MM.1S (cell line): ENCODE measurements at regions not wholly inside any gene's neighbourhood (a gene's known extent, or its start where the extent isn't known, plus 50 kb on each side); places are given as distances from the start of the nearest gene placed in this dataset.

Source experiments
- DNase-seq: peaks from one replicate; pipeline ENCODE4 v3.0.0-alpha.2; 2015
- H2AFZ ChIP-seq: fragments of 300-600 bp; sonication (generic); 2 replicates; pipeline ENCODE4 v1.6.0; 2016; ENCODE audit warnings: antibody characterized with exemption, low read length
- H3F3A ChIP-seq: fragments of 300-600 bp; sonication (generic); 2 replicates; pipeline ENCODE4 v1.6.1; 2016; ENCODE audit warnings: mild to moderate bottlenecking, antibody characterized with exemption, low read length, moderate library complexity, mixed read lengths; ENCODE audit not compliant: insufficient read depth
- H3K27ac ChIP-seq: fragments of 300-600 bp; sonication (generic); 2 replicates; pipeline ENCODE4 v1.5.1; 2016; ENCODE audit warnings: mild to moderate bottlenecking, low read length
- H3K27me3 ChIP-seq: fragments of 300-600 bp; sonication (generic); replicated peaks from 2 replicates; pipeline ENCODE4 v1.6.0; 2016; ENCODE audit warnings: low read length; ENCODE audit not compliant: insufficient read depth
- H3K36me3 ChIP-seq: fragments of 300-600 bp; sonication (generic); replicated peaks from 2 replicates; pipeline ENCODE4 v1.6.1; 2016; ENCODE audit warnings: mild to moderate bottlenecking, low read length, mixed read lengths; ENCODE audit not compliant: insufficient read depth
- H3K4me1 ChIP-seq: fragments of 300-600 bp; sonication (generic); 2 replicates; pipeline ENCODE4 v1.6.1; 2016; ENCODE audit warnings: low read length, mixed read lengths
- H3K4me2 ChIP-seq: fragments of 300-600 bp; sonication (generic); 2 replicates; pipeline ENCODE4 v1.6.0; 2016; ENCODE audit warnings: low read depth, low read length
- H3K4me3 ChIP-seq: fragments of 300-600 bp; sonication (generic); 2 replicates; pipeline ENCODE4 v1.5.1; 2016; ENCODE audit warnings: low read length, mixed read lengths
- H3K79me2 ChIP-seq: fragments of 300-600 bp; sonication (generic); 2 replicates; pipeline ENCODE4 v1.6.1; 2016; ENCODE audit warnings: mixed run types, low read length, mixed read lengths
- H3K9ac ChIP-seq: fragments of 300-600 bp; sonication (generic); 2 replicates; pipeline ENCODE4 v1.6.1; 2016; ENCODE audit warnings: low read length, mixed read lengths
- H3K9me2 ChIP-seq: fragments of 300-600 bp; sonication (generic); replicated peaks from 2 replicates; pipeline ENCODE4 v1.6.1; 2016; ENCODE audit warnings: mild to moderate bottlenecking, low read length, mixed read lengths; ENCODE audit not compliant: insufficient read depth
- H3K9me3 ChIP-seq: fragments of 300-600 bp; sonication (generic); replicated peaks from 2 replicates; pipeline ENCODE4 v1.6.1; 2016; ENCODE audit warnings: mild to moderate bottlenecking, low read length, mixed read lengths; ENCODE audit not compliant: insufficient read depth
- H4K20me1 ChIP-seq: fragments of 300-600 bp; sonication (generic); 2 replicates; pipeline ENCODE4 v1.6.1; 2016; ENCODE audit warnings: mild to moderate bottlenecking, low read length, moderate library complexity, mixed read lengths; ENCODE audit not compliant: insufficient read depth
- EZH2 ChIP-seq: fragments of 300-600 bp; sonication (generic); optimal IDR thresholded peaks from 2 replicates; pipeline ENCODE3; 2017; ENCODE audit warnings: low read depth, mild to moderate bottlenecking, antibody characterized with exemption, low read length, mixed read lengths
- EZH2phosphoT487 ChIP-seq: fragments of 300-600 bp; sonication (generic); IDR thresholded peaks from 2 replicates; pipeline ENCODE4 v1.6.1; 2018; ENCODE audit warnings: antibody characterized with exemption, low read length
- TF ChIP-seq, protein P1 (sequence below): fragments of 300-600 bp; sonication (generic); IDR thresholded peaks from 2 replicates; pipeline ENCODE4 v1.5.1; 2016; ENCODE audit warnings: antibody characterized with exemption, low read length, mixed read lengths

- no peak for DNase-seq
- Histone ChIP-seq H3K9me3 (no peaks in the 10 kb centered on the region), H3K27ac (no peak overlapping the region), H3K4me3 (no peak overlapping the region), H3K4me2 (no peak overlapping the region), H3K9me2 (no peaks in the 10 kb centered on the region), H3K27me3 (no peaks in the 10 kb centered on the region), H3K4me1 (no peaks in the 10 kb centered on the region), H4K20me1 (no peaks in the 10 kb centered on the region), H3F3A (no peaks in the 10 kb centered on the region), H2AFZ (no peak overlapping the region), H3K79me2 (no peaks in the 10 kb centered on the region), H3K9ac (no peak overlapping the region), H3K36me3 (no peaks in the 10 kb centered on the region)
- no peak for TF ChIP-seq EZH2phosphoT487
- no peak for TF ChIP-seq EZH2
- TF ChIP-seq, protein P1, sequence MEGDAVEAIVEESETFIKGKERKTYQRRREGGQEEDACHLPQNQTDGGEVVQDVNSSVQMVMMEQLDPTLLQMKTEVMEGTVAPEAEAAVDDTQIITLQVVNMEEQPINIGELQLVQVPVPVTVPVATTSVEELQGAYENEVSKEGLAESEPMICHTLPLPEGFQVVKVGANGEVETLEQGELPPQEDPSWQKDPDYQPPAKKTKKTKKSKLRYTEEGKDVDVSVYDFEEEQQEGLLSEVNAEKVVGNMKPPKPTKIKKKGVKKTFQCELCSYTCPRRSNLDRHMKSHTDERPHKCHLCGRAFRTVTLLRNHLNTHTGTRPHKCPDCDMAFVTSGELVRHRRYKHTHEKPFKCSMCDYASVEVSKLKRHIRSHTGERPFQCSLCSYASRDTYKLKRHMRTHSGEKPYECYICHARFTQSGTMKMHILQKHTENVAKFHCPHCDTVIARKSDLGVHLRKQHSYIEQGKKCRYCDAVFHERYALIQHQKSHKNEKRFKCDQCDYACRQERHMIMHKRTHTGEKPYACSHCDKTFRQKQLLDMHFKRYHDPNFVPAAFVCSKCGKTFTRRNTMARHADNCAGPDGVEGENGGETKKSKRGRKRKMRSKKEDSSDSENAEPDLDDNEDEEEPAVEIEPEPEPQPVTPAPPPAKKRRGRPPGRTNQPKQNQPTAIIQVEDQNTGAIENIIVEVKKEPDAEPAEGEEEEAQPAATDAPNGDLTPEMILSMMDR, result no peak
Measured at GRCh38 chr2:215668378-215668775, 232.5 kb upstream of the FN1 start.

GRCh38 chr2:215667585-215668377, 231.9 kb upstream of the FN1 start:
- H3K9ac ChIP-seq, result no peak overlapping the region
- no peaks in the 10 kb centered on the region for H4K20me1 ChIP-seq
- no peaks in the 10 kb centered on the region for H3K36me3 ChIP-seq
- H3K4me2 ChIP-seq, result no peak overlapping the region
- no peaks in the 10 kb centered on the region for H3K9me3 ChIP-seq
- H3K27me3 ChIP-seq, result no peaks in the 10 kb centered on the region
- H3K4me1 ChIP-seq, result no peaks in the 10 kb centered on the region
- H3K4me3 ChIP-seq, result no peak overlapping the region
- no peaks in the 10 kb centered on the region for H3K79me2 ChIP-seq
- no peak for TF ChIP-seq EZH2
- TF ChIP-seq, protein P1, result no peak
- no peak for TF ChIP-seq EZH2phosphoT487
- H3K9me2 ChIP-seq, result no peaks in the 10 kb centered on the region
- no peak overlapping the region for H3K27ac ChIP-seq
- no peak overlapping the region for H2AFZ ChIP-seq
- no peaks in the 10 kb centered on the region for H3F3A ChIP-seq
- DNase-seq, result no peak

DNA sequence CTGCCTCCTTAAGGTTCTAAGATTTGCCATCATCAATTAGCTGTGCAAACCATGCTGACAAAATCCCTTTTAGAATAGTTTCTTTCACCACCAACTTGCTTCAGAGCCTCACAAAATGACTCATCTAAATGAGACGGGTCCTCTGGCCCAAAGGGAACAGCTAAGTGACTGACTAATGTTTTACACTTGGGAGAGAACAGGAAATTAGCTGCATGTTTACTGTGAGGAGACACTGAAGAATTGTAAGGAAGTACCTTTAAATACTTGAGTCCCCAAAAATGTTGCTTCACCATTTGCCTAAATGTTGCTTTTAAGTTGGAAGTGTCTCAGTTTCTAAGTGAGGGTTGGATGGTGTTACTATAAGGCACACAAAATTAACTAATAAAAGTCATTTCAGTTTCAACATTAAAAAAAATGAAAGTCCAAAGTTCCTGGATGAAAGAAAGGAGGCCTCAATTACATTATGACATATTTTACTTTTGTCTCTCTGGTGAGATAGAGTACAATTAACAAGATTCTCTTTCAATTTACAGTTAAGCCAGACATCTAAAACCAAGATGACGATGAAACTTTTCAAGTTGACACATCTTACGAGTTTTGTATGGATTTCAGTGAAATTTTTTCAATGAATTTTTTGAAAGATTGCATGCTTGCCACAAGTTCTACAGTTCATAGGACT, 229.1 kb upstream of the FN1 start:
- TF ChIP-seq EZH2, result no peak
- H3K79me2 ChIP-seq, result no peaks in the 10 kb centered on the region
- H3K9me3 ChIP-seq, result no peaks in the 10 kb centered on the region
- H3K4me1 ChIP-seq, result no peaks in the 10 kb centered on the region
- H2AFZ ChIP-seq, result no peak overlapping the region
- no peaks in the 10 kb centered on the region for H3K9me2 ChIP-seq
- no peaks in the 10 kb centered on the region for H3K27me3 ChIP-seq
- H3K4me3 ChIP-seq, result no peak overlapping the region
- H3K36me3 ChIP-seq, result no peaks in the 10 kb centered on the region
- no peak overlapping the region for H3K27ac ChIP-seq
- no peaks in the 10 kb centered on the region for H3F3A ChIP-seq
- H3K4me2 ChIP-seq, result no peak overlapping the region
- H3K9ac ChIP-seq, result no peak overlapping the region
- no peak for DNase-seq
- no peaks in the 10 kb centered on the region for H4K20me1 ChIP-seq

DNA sequence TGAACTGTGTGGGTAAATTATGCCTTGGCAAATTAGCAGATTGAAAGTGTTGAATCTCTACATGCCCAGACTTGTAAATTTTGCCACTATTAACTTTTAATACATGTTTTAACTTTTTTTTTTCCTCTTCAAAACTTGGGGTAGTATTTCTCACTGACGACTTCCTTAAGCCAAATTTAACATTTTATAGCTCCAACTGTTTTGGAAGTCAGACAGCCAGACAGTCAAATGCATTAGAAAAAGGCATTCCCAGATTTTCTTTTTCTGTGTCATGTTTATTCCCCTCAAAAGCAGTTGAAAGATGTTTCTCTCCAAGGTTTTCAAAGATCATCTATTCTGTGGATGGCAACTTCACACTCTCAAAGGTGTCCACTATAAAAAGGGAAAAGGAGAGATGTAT, 226.8 kb upstream of the FN1 start:
- Histone ChIP-seq H3K27ac (no peak overlapping the region), H3K4me1 (no peaks in the 10 kb centered on the region), H4K20me1 (no peaks in the 10 kb centered on the region), H3K27me3 (no peaks in the 10 kb centered on the region), H2AFZ (no peak overlapping the region), H3K9me2 (no peaks in the 10 kb centered on the region), H3K36me3 (no peaks in the 10 kb centered on the region), H3K79me2 (no peaks in the 10 kb centered on the region), H3K9me3 (no peaks in the 10 kb centered on the region), H3K9ac (no peak overlapping the region), H3K4me3 (no peak overlapping the region), H3F3A (no peaks in the 10 kb centered on the region), H3K4me2 (no peak overlapping the region)
- TF ChIP-seq, protein P1, result no peak
- no peak for TF ChIP-seq EZH2phosphoT487
- TF ChIP-seq EZH2, result no peak
- no peak for DNase-seq
